Left kidney (tissue), 1 donor: ENCODE measurements at regions not wholly inside any gene's neighbourhood (a gene's known extent, or its start where the extent isn't known, plus 50 kb on each side); places are given as distances from the start of the nearest gene placed in this dataset.
"Not testable (repeated sequence)": the region's sequence is repeated elsewhere in the genome, so short reads cannot be mapped to it uniquely, and the experiment has no call there.

Experiments used
- DNase-seq: peaks from one replicate; pipeline ENCODE4 v3.0.0-alpha.2; 2013

GRCh38 chr4:166153548-166153947 is 280.5 kb downstream of the TLL1 start:
- no peak for DNase-seq

DNA sequence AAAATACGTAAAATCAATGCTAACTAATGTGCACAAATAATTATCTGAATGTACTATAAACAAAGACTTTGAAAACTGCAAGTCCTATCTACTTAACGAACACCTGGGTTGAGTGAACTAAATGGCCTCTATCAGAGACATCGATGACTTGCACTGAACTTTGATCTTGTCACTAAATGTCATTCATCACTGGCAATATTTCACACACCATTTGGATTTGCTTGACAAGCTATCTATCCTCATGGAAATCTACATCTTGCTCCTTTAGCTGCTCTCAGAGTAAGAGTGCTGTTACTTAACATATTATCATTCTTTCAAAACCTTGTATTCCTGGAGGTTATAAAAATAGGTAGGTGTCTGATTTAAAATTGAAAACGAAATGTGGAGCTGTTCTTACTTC is 289.3 kb downstream of the TLL1 start:
- no peak for DNase-seq

GRCh38 chr4:166165829-166166420 is 292.9 kb downstream of the TLL1 start:
- peak; percentile 83 for DNase-seq

DNA sequence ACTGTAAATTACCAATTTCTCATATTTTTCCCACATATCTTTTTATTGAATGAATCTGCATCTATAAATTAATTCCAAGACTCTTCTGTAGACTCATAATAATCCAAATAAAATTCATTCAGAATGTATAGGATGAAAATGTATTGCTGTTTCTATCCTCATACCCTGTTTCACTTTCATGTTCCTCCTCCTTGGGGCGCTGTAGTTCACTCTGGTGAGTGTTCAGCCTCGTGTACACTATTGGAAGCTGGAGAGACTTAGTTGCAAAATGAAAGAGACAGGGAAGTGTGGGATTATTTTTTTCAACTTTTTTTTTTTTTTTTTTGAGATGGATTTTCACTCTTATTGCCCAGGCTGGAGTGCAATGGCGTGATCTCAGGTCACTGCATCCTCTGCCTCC is 296.1 kb downstream of the TLL1 start:
- DNase-seq: no peak

GRCh38 chr4:166172619-166173018 is 299.6 kb downstream of the TLL1 start:
- DNase-seq: no peak

- no peak for DNase-seq
These were observed 301.9 kb downstream of the TLL1 start for GRCh38 chr4:166174717-166175490.

GRCh38 chr4:166182145-166182544 is 309.1 kb downstream of the TLL1 start:
- no peak for DNase-seq

- no peak for DNase-seq
These were observed 322.1 kb downstream of the TLL1 start for GRCh38 chr4:166195101-166195500.

GRCh38 chr4:166197166-166197565 is 324.1 kb downstream of the TLL1 start:
- no peak for DNase-seq

DNA sequence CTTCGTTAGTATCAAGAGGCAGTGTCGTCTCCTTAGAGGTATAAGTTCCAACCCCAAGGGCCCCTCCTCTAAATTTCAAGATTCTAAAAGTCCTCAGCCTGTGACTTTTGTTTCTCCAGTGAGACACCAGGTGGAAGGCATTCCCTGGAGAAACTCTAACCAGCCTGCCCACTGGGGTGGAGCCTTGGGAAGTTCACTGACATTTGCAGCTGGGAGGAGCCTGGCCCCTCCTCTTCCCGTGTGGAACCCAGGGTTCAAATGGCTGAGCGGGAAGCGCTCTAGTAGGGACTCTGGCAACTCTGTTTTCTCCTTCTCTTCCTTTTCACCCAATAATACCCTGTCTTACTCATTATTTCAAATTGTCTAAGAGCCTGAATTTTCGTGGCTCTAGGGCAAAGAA is 325.0 kb downstream of the TLL1 start:
- no peak for DNase-seq

DNA sequence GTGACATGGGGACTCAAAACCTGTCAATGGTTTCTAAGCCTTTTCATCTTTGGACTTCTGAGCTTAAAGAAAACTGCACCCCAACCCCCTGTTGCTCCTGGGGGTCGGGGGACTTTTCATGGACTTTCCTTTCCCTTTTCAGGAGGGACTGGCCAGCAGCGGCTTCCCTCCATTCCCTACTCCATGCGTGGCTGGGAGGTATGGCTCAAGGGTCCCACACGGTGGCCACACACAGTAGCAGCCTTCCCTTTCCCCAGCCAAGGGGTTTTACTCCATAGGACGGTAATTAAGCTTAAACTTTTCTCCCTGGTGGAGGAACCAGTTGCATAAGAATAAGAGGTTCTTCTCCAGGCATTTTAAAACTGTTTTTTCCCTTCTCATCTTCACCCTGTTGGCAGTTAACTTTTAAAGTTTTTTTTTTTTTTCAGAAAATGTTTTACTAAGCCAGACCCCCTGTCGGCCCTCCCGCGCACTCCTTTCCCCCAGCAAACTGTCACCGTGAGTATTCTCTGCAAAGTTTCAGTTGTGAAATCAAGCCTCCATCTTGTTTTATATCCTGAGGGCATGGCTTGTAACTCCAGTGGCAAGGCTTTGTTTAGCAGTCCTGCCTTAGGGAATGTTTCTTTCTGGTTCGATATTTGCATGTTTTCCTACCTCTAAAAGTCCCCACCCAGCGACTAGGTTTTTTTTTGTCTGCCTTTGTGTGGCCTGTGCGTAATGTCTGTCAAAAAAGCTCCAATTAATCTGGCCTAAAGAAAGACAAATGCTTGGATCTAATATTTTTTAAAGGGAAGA is 325.7 kb downstream of the TLL1 start:
- no peak for DNase-seq

- no peak for DNase-seq
These were observed 330.0 kb downstream of the TLL1 start for GRCh38 chr4:166202991-166203390.

- DNase-seq: not testable (repeated sequence)
These were observed 339.3 kb downstream of the TLL1 start for GRCh38 chr4:166212326-166212725.

DNA sequence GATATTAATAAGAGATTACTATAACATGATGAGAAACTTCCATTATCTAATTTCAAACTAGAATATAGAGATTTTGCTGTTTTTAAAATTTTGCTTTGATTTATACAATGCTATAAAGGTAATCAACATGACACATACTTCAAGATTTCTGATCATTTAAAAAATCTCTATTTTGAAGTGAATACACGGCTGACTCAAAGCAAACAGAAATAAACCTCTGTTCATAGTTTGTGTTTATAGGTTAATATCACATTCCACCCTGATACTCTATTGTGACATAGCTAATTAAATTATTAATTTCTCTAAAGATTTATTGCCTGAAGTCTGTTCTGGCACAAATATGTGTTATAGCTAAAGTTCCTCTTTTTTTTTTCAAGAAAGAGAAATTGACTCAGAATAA is 349.2 kb downstream of the TLL1 start:
- no peak for DNase-seq

- DNase-seq: no peak
These were observed 355.1 kb downstream of the TLL1 start for GRCh38 chr4:166228112-166228511.

DNA sequence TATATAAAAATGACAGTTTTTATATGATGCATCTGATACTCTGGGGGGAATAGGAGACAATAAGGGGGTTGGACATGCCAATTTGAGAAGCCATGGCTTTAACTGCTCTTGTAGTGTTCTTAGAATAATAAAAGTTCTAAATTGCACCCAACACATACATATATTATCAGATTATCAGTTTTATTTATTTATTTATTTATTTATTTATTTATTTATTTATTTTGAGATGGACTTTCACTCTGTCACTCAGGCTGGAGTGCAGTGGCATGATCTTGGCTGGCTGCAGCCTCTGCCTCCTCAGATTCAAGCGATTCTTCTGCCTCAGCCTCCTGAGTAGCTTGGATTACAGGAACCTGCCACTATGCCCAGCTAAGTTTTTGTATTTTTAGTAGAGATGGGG is 356.8 kb downstream of the TLL1 start:
- DNase-seq: no peak

GRCh38 chr4:166230841-166231240 is 357.8 kb downstream of the TLL1 start:
- no peak for DNase-seq

- DNase-seq: no peak
These were observed 366.3 kb downstream of the TLL1 start for GRCh38 chr4:166239354-166239753.

GRCh38 chr4:166252487-166253402 is 379.7 kb downstream of the TLL1 start:
- no peak for DNase-seq

DNA sequence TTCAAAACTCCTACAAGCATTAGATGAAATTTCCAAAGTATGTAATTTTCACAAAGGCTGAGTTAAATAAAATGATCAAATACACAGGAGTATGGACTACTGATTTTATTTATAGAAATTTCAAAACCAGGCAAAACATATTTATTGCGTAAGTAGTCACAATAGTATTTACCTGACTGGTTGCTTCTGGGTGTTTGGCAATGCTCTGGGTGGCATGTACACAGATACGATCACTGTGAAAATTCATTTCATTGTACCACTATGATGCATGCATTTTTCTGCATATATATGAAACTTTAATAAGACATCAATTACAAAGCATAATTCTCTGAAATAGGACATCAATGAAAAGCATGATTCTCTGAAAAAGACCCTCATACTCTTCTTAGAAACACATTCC is 384.2 kb downstream of the TLL1 start:
- DNase-seq: no peak

GRCh38 chr4:166257891-166258290 is 384.9 kb downstream of the TLL1 start:
- no peak for DNase-seq

GRCh38 chr4:166259081-166259480 is 386.0 kb downstream of the TLL1 start:
- no peak for DNase-seq
